Right atrium auricular region (tissue), 2 donors: ENCODE measurements at regions not wholly inside any gene's neighbourhood (a gene's known extent, or its start where the extent isn't known, plus 50 kb on each side); places are given as distances from the start of the nearest gene placed in this dataset.

Source experiments
- DNase-seq: peaks from one replicate; pipeline ENCODE4 v3.0.0-alpha.2; 2019; ENCODE audit warnings: low spot score
- H3K27ac ChIP-seq, 2 donors: fragments of 200-600 bp; sonication (generic); 1 replicate in 1 of 2; 2 replicates in 1 of 2; pipeline ENCODE4 v1.5.1; 2016 to 2019
- H3K27me3 ChIP-seq, 2 donors: fragments of 200-600 bp; sonication (generic); one replicate each; pipeline versions ENCODE4 v1.5.1 to v1.6.0; 2017 to 2019
- H3K36me3 ChIP-seq: fragments of 200-600 bp; sonication (generic); one replicate; pipeline ENCODE4 v1.5.1; 2016
- H3K4me1 ChIP-seq, 2 donors: fragments of 200-600 bp; sonication (generic); one replicate each; pipeline versions ENCODE4 v1.5.1 to v1.6.0; 2017 to 2019
- H3K4me3 ChIP-seq, 2 donors: fragments of 200-600 bp; sonication (generic); 1 replicate in 1 of 2; 2 replicates in 1 of 2; pipeline ENCODE4 v1.5.1; 2017 to 2019; ENCODE audit warnings: mild to moderate bottlenecking in 1 of 2, moderate library complexity in 1 of 2
- H3K9me3 ChIP-seq, 2 donors: fragments of 200-600 bp; sonication (generic); one replicate each; pipeline ENCODE4 v1.5.1; 2019
- TF ChIP-seq, protein P1 (sequence below), 2 donors: fragments of 200-600 bp; sonication (generic); IDR thresholded peaks; one replicate each; pipeline ENCODE4 v1.5.1; 2019; ENCODE audit warnings: antibody characterized with exemption in 2 of 2

DNA sequence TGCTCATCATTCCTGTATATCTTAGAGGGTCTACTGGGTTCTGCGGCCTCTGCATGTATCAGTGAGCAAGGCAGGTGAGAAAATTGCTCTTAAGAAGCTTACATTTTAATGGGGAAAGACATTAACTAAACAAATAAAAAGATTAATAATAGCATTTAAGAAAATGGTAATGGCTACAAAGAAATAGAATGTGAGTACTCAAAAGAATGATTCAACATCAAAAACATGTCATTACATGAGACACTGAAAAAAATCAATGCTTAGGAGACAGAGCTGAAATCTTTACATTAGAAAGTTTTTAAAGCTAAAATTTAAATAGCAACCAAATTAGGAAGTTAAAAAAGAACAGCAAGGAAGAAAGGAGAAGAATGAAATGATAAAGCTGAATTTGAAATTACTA, 146.9 kb upstream of the PHACTR1 start:
- Histone ChIP-seq H3K4me3 (no peak overlapping the region), H3K27me3 (no peaks in the 10 kb centered on the region), H3K27ac (no peak overlapping the region), H3K4me1 (peaks cover 0 to 11% of the 10 kb centered on the region in 2 donors), H3K9me3 (peaks cover 0 to 4% of the 10 kb centered on the region in 2 donors), H3K36me3 (no peaks in the 10 kb centered on the region)
- TF ChIP-seq, protein P1, sequence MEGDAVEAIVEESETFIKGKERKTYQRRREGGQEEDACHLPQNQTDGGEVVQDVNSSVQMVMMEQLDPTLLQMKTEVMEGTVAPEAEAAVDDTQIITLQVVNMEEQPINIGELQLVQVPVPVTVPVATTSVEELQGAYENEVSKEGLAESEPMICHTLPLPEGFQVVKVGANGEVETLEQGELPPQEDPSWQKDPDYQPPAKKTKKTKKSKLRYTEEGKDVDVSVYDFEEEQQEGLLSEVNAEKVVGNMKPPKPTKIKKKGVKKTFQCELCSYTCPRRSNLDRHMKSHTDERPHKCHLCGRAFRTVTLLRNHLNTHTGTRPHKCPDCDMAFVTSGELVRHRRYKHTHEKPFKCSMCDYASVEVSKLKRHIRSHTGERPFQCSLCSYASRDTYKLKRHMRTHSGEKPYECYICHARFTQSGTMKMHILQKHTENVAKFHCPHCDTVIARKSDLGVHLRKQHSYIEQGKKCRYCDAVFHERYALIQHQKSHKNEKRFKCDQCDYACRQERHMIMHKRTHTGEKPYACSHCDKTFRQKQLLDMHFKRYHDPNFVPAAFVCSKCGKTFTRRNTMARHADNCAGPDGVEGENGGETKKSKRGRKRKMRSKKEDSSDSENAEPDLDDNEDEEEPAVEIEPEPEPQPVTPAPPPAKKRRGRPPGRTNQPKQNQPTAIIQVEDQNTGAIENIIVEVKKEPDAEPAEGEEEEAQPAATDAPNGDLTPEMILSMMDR (IDR thresholded peaks at IDR 0.05): no peak
- DNase-seq: no peak

DNA sequence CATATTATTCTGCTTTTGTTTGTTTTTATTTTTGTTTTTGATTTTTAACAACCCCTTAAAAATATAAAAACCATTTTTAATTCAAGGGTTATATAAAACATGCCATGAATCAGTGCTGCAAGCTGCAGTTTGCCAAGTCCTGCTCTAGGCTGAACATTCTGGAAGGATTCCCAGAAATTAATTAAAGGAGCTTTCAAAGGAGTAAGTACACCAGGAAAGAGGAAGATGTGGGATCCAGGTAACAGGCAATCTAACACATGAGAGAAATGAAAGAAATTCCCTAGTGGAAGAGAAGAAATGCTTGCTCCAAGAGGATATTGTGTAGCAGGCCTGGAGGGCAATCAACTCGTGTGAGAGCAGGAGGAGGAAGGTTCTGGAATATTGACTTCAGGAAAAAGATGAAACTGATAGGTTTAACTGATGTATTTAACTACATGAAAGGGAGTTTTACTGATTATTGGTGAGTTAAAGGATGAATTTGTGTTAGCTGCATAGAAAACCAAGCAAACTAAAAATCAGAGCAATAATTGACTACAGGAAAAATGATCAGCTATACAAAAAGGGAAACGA, 146.0 kb upstream of the PHACTR1 start:
- Histone ChIP-seq H3K36me3 (no peaks in the 10 kb centered on the region), H3K27ac (no peak overlapping the region), H3K4me3 (no peak overlapping the region), H3K27me3 (no peaks in the 10 kb centered on the region), H3K4me1 (peaks cover 0 to 11% of the 10 kb centered on the region in 2 donors), H3K9me3 (peaks cover 0 to 4% of the 10 kb centered on the region in 2 donors)
- TF ChIP-seq, protein P1 (IDR thresholded peaks at IDR 0.05): no peak
- DNase-seq: no peak

DNA sequence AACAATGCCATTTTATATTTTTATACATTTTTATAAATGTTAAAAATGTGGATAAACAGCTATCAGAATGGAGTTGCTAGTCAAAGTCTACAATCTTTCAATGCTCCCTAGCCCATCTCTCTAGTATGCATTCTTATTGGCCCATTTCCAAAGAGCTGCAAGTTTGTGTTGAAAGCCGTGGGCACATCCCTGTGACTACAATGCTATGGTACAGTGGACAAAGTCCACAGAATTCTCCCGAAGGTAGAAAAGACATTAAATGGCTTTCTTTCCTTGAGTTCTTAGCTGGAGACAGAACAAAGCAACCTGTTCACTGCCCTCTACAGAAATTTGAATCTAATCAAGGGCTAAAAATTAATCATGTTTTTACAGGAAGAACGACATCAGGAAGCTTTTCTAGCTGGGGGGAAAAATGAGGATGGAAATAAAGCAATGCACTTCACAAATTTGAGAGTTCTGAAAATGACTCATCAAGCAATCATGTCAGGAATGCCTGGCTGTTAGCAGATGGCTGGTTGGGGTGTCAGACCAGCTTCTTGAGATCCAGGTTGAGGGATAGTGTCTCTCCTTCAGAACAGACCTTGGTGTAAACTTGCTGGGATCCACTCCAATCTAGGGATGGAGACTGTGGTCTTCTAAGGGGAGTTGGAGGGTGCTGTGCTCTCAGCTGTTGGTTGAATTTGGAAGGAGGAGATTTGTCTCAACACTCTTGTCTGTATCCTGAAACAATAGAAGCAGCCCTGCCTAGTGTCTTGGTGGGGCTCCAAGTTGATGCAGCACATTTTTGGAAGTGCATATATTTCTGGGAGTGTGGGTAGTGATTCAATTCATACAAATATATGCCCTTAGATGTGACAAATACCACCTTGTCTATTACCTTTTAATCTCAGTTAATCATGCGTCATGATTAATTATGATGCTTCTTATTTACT, 143.4 kb upstream of the PHACTR1 start:
- peaks cover 0 to 11% of the 10 kb centered on the region in 2 donors for H3K4me1 ChIP-seq
- H3K36me3 ChIP-seq: no peaks in the 10 kb centered on the region
- TF ChIP-seq, protein P1 (IDR thresholded peaks at IDR 0.05): no peak
- no peak overlapping the region for H3K4me3 ChIP-seq
- no peaks in the 10 kb centered on the region for H3K9me3 ChIP-seq
- H3K27me3 ChIP-seq: no peaks in the 10 kb centered on the region
- no peak overlapping the region for H3K27ac ChIP-seq
- no peak for DNase-seq

DNA sequence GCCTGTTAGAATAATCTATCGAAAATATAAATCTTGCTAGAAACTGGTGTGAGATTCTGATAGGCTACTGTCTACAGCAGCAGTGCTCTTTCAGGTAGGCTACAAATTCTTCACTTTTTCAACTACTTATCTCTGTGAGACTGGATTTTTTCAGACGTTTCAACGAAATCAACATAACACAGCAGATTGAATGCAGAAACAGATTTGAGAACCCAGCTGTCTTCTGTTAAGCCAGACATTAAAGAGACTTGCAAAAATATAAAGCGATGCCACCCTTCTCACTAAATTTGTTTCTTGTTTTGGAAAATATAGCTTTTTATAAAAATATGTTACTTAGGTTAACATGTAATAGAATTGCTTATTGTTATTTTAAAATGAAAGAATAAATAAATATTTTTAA, 140.6 kb upstream of the PHACTR1 start:
- H3K27me3 ChIP-seq: no peaks in the 10 kb centered on the region
- H3K9me3 ChIP-seq: no peaks in the 10 kb centered on the region
- no peak overlapping the region for H3K27ac ChIP-seq
- H3K4me1 ChIP-seq: peaks cover 0 to 8% of the 10 kb centered on the region in 2 donors
- H3K4me3 ChIP-seq: no peak overlapping the region
- no peaks in the 10 kb centered on the region for H3K36me3 ChIP-seq
- no peak for DNase-seq
- TF ChIP-seq, protein P1 (IDR thresholded peaks at IDR 0.05): no peak

DNA sequence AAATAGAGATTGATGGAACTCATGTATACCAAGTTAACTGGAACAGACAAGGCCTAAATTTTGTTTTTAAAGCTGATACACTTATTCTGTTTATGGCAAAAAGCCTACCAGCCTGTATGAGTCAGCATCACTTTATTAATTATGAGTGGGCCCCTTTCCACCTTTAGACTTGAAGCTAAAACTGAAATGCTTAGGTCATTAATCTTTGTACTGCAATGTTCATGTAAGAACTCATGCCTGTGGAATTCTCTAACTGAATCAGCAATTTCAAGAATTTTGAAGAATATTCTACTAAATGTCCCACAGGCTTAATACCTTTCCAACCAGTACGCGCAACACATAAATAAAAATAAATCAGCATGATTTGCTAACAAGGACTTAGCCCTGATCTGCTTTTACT, 140.2 kb upstream of the PHACTR1 start:
- no peaks in the 10 kb centered on the region for H3K27me3 ChIP-seq
- no peaks in the 10 kb centered on the region for H3K9me3 ChIP-seq
- no peak overlapping the region for H3K4me3 ChIP-seq
- no peaks in the 10 kb centered on the region for H3K36me3 ChIP-seq
- H3K27ac ChIP-seq: no peak overlapping the region
- TF ChIP-seq, protein P1 (IDR thresholded peaks at IDR 0.05): no peak
- no peak for DNase-seq
- H3K4me1 ChIP-seq: peaks cover 0 to 8% of the 10 kb centered on the region in 2 donors
